T-helper 1 cell treated with Interleukin-12 subunit alpha and Interleukin-12 subunit beta and Interleukin-4 antibody, amounts not matched to agents 30 ng/mL and 1 ng/mL, for 36 hours (primary cell): ENCODE measurements at regions not wholly inside any gene's neighbourhood (a gene's known extent, or its start where the extent isn't known, plus 50 kb on each side); places are given as distances from the start of the nearest gene placed in this dataset.
"Not testable (repeated sequence)": the region's sequence is repeated elsewhere in the genome, so short reads cannot be mapped to it uniquely, and the experiment has no call there.

ENCODE experiments used
- intact Hi-C: fragments of 100-400 bp; cut with micrococcal nuclease; formaldehyde crosslinking; loops from one replicate; pipeline ENCODE4 v1.15.1; 2024

- intact Hi-C loops, result no loop called here
Observed at GRCh38 chr11:103584720-103585119, 451.7 kb upstream of the DDI1 start.

GRCh38 chr11:103585401-103585800, 451.0 kb upstream of the DDI1 start:
- intact Hi-C loops, result no loop called here

- intact Hi-C loops, result no loop called here
Observed at GRCh38 chr11:103585911-103586310, 450.5 kb upstream of the DDI1 start.

GRCh38 chr11:103586756-103587155, 449.7 kb upstream of the DDI1 start:
- intact Hi-C loops, result no loop called here

GRCh38 chr11:103587901-103588788, 448.3 kb upstream of the DDI1 start:
- intact Hi-C loops, result no loop called here

- intact Hi-C loops, result no loop called here
Observed at GRCh38 chr11:103591554-103591953, 444.9 kb upstream of the DDI1 start.

GRCh38 chr11:103594283-103594682, 442.2 kb upstream of the DDI1 start:
- intact Hi-C loops, result no loop called here

GRCh38 chr11:103596315-103596714, 440.1 kb upstream of the DDI1 start:
- intact Hi-C loops, result no loop called here

- intact Hi-C loops, result loop anchor here (1.0 kb wide), 4 partner anchors 275 to 565 kb away; partner anchors contain the start of gene DYNC2H1
Observed at GRCh38 chr11:103601225-103601846, 435.1 kb upstream of the DDI1 start.

GRCh38 chr11:103602840-103603239, 433.6 kb upstream of the DDI1 start:
- intact Hi-C loops, result no loop called here

GRCh38 chr11:103604310-103604709, 432.1 kb upstream of the DDI1 start:
- intact Hi-C loops, result no loop called here

- intact Hi-C loops, result no loop called here
Observed at GRCh38 chr11:103608566-103608965, 427.9 kb upstream of the DDI1 start.

GRCh38 chr11:103609117-103610066, 427.0 kb upstream of the DDI1 start:
- intact Hi-C loops, result no loop called here

- intact Hi-C loops, result no loop called here
Observed at GRCh38 chr11:103610435-103610834, 426.0 kb upstream of the DDI1 start.

GRCh38 chr11:103611526-103612260, 424.7 kb upstream of the DDI1 start:
- intact Hi-C loops, result not testable (repeated sequence)

GRCh38 chr11:103612451-103612850, 424.0 kb upstream of the DDI1 start:
- intact Hi-C loops, result not testable (repeated sequence)

- intact Hi-C loops, result not testable (repeated sequence)
Observed at GRCh38 chr11:103616586-103616985, 419.9 kb upstream of the DDI1 start.

- intact Hi-C loops, result no loop called here
Observed at GRCh38 chr11:103618528-103618927, 417.9 kb upstream of the DDI1 start.

- intact Hi-C loops, result no loop called here
Observed at GRCh38 chr11:103619480-103619879, 417.0 kb upstream of the DDI1 start.

- intact Hi-C loops, result no loop called here
Observed at GRCh38 chr11:103619938-103620337, 416.5 kb upstream of the DDI1 start.

- intact Hi-C loops, result no loop called here
Observed at GRCh38 chr11:103622296-103622695, 414.1 kb upstream of the DDI1 start.
